Activated T-helper 2 cell treated with anti-CD3 and anti-CD28 coated beads, Interferon-gamma antibody, Interleukin-2, Interleukin-4, amounts not matched to agents 10 μg/mL and 5 μg/mL and 100 μg/mL, durations not matched to agents 14 hours and 24 hours and 36 hours (primary cell): ENCODE measurements at regions not wholly inside any gene's neighbourhood (a gene's known extent, or its start where the extent isn't known, plus 50 kb on each side); places are given as distances from the start of the nearest gene placed in this dataset.

Experiments used
- DNase-seq: peaks from one replicate; pipeline ENCODE4 v3.0.0; 2021; ENCODE audit warnings: low spot score
- H3K27ac Mint-ChIP-seq: one replicate; pipeline ENCODE4 v1.8.0; 2021; ENCODE audit warnings: mixed read lengths
- H3K27me3 Mint-ChIP-seq: one replicate; pipeline ENCODE4 v1.8.0; 2021; ENCODE audit warnings: low read depth, mixed read lengths
- H3K36me3 Mint-ChIP-seq: one replicate; pipeline ENCODE4 v1.8.0; 2021; ENCODE audit warnings: low read depth, mixed read lengths
- H3K4me1 Mint-ChIP-seq: one replicate; pipeline ENCODE4 v1.8.0; 2021; ENCODE audit warnings: low read depth, mixed read lengths
- H3K4me3 Mint-ChIP-seq: one replicate; pipeline ENCODE4 v1.8.0; 2021; ENCODE audit warnings: low read depth, mild to moderate bottlenecking, moderate library complexity, mixed read lengths
- H3K9me3 Mint-ChIP-seq: one replicate; pipeline ENCODE4 v1.8.0; 2021; ENCODE audit warnings: mixed read lengths
- intact Hi-C: fragments of 100-400 bp; cut with micrococcal nuclease; formaldehyde crosslinking; loops from one replicate; pipeline ENCODE4 v1.15.1; 2023

DNA sequence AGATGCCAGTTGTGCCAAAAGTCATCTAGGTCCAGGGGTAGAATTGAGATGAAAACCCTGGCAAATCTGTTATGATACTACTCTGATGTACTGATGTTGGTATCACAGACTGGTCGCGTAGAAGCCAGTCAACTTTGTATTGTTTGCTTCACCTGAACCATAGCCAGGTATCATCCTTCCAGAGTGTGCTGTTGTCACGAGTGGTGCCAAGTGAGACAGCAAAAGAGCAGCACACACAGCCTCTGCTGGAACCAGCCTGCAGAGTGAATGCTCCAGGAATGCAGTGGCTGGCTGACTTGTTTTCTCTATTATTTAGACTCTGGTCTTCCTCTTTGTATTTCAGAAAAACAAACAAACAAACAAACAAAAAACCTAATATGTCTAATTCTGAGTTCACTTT lies 209.5 kb upstream of the HEY2 start:
- H3K9me3 Mint-ChIP-seq, result no peaks in the 10 kb centered on the region
- no peak overlapping the region for H3K4me3 Mint-ChIP-seq
- no peak for DNase-seq
- H3K4me1 Mint-ChIP-seq, result no peaks in the 10 kb centered on the region
- no peaks in the 10 kb centered on the region for H3K36me3 Mint-ChIP-seq
- H3K27me3 Mint-ChIP-seq, result peaks cover 7% of the 10 kb centered on the region
- intact Hi-C loops, result no loop called here
- no peak overlapping the region for H3K27ac Mint-ChIP-seq

DNA sequence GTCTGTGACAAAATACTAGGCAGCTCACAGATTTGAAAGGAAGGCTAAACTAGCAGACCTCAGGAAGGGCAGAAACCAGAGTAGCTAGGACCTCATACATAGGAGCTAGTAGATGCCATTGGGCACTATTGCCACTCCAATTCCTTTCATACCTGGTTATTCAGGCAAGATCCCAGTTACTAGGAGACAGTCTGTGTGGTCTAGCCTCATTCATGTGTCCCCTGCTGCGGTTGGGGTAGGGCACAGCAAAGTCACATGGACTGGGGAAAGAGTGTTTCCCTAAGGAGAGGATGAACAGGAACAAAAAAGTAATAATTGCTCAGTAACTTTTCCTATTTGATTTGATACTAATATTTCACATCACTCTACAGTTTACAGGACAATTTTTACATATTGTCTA lies 204.6 kb upstream of the HEY2 start:
- intact Hi-C loops, result no loop called here
- Mint-ChIP-seq H3K4me3 (no peak overlapping the region), H3K9me3 (no peaks in the 10 kb centered on the region), H3K4me1 (no peaks in the 10 kb centered on the region), H3K27ac (no peak overlapping the region), H3K27me3 (no peaks in the 10 kb centered on the region), H3K36me3 (no peaks in the 10 kb centered on the region)
- DNase-seq, result no peak

DNA sequence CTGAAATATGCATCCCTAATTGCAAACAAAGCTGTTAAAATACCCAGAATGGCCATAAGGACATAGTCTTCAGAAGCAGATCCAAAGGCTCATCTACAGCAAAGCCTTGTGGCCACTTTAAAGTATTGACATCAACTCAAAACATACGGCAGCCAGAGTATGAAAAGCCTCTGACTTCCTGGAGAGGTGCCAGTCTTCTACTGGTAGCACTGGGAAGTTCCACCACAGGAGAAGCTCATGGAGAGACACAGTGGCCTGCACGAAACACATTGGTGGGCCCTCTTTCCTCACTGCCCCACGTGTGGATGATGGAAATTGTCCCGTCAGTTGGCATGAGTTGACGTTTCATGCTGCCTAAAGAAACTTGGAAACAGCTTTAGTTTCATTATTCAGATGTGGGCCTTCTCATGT lies 202.6 kb upstream of the HEY2 start:
- intact Hi-C loops, result no loop called here
- H3K27me3 Mint-ChIP-seq, result no peaks in the 10 kb centered on the region
- no peak for DNase-seq
- H3K4me3 Mint-ChIP-seq, result no peak overlapping the region
- no peaks in the 10 kb centered on the region for H3K4me1 Mint-ChIP-seq
- no peak overlapping the region for H3K27ac Mint-ChIP-seq
- H3K36me3 Mint-ChIP-seq, result no peaks in the 10 kb centered on the region
- no peaks in the 10 kb centered on the region for H3K9me3 Mint-ChIP-seq

DNA sequence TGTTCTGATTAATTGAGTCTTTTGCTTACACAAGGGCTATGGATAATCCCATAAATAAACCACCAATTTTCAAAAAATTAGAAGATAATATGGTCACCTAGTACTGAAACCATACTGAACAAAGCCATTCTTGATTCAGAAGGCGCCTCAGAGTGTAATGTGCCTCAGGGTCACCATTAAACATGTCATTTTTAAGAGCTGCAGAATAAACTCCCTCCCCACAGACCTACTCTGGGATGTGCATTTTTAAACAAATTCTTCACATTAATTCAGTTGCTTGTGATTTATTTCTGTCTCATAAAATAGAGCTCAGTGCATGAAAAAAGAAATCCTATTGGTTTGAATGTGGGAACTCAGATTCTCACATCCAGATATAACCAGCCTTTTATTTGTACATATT lies 202.1 kb upstream of the HEY2 start:
- intact Hi-C loops, result no loop called here
- no peaks in the 10 kb centered on the region for H3K4me1 Mint-ChIP-seq
- no peak overlapping the region for H3K27ac Mint-ChIP-seq
- no peaks in the 10 kb centered on the region for H3K27me3 Mint-ChIP-seq
- no peak for DNase-seq
- H3K9me3 Mint-ChIP-seq, result no peaks in the 10 kb centered on the region
- no peaks in the 10 kb centered on the region for H3K36me3 Mint-ChIP-seq
- H3K4me3 Mint-ChIP-seq, result no peak overlapping the region

DNA sequence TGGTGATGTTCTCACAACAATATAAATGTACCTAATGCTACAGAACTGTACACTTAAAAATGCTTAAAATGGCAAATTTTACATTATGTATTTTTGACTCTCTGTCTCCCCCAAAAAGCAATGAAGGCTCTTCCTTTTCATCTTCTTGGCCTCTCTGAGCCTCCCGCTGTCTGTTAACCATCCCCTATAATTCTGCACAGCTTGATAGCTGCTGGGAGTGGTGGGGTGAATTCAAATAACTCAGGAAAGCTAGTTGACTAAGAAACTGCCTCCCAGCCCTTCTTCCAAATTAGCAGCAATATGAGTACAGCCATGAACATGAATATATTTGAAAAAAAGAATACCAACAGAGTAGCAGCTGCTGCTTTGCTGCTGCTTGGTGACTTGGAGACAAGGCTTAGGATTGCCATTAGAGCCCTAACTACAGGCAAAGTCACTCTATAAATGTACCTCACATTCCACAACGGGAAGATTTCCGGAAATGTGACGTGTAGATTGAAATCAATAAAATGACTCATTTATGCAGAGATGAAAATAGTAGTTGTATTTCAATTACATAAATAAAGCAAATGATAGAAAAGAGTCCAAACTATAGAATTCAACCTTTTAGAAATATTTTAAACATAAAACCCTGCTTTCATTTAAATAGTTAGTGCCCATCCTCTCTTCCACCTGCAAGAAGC lies 200.1 kb upstream of the HEY2 start:
- Mint-ChIP-seq H3K36me3 (no peaks in the 10 kb centered on the region), H3K4me1 (no peaks in the 10 kb centered on the region), H3K27ac (no peak overlapping the region), H3K27me3 (no peaks in the 10 kb centered on the region), H3K4me3 (no peak overlapping the region), H3K9me3 (no peaks in the 10 kb centered on the region)
- no peak for DNase-seq
- intact Hi-C loops, result no loop called here

DNA sequence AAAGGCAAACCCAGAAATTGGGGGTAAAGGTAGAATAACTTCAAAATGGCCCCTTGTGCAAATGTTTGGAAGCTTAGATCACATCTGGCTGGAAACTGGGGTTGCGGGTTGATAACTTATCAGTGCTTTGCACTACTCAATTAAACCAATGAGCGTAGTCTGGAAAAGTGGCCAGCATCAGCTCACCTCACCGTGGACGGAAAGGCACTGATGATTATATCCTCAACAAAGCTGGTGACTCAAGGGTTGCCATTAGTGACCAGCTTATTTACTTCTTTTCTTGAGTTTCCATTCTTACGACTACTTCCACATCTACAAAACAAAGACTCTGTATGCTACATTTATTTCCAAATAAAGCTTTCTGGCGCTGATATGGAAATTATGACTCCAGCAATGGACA lies 198.5 kb upstream of the HEY2 start:
- no peak overlapping the region for H3K4me3 Mint-ChIP-seq
- H3K36me3 Mint-ChIP-seq, result no peaks in the 10 kb centered on the region
- no peaks in the 10 kb centered on the region for H3K9me3 Mint-ChIP-seq
- no peak overlapping the region for H3K27ac Mint-ChIP-seq
- H3K27me3 Mint-ChIP-seq, result no peaks in the 10 kb centered on the region
- intact Hi-C loops, result no loop called here
- no peaks in the 10 kb centered on the region for H3K4me1 Mint-ChIP-seq
- DNase-seq, result no peak

DNA sequence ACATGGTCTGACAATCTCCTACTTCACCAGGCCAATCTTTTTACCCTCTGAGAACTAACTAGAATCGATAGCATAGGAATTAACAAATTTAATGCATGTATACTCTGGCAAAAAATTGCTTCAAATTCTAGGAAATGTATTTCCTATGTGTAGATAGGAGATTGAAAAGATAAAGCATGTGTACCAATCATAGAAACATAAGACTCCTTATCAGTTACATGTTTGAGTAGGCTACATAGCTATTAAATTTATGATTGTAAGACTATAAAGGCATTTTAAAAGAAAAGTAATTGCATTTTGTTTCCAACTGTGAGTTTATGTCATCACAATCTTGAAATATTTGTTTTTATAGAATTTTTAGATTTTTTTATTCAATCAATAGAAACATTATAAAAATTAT lies 196.6 kb upstream of the HEY2 start:
- no peaks in the 10 kb centered on the region for H3K9me3 Mint-ChIP-seq
- no peaks in the 10 kb centered on the region for H3K36me3 Mint-ChIP-seq
- no peak overlapping the region for H3K27ac Mint-ChIP-seq
- no peak overlapping the region for H3K4me3 Mint-ChIP-seq
- intact Hi-C loops, result no loop called here
- no peaks in the 10 kb centered on the region for H3K4me1 Mint-ChIP-seq
- H3K27me3 Mint-ChIP-seq, result peaks cover 2% of the 10 kb centered on the region
- DNase-seq, result no peak

DNA sequence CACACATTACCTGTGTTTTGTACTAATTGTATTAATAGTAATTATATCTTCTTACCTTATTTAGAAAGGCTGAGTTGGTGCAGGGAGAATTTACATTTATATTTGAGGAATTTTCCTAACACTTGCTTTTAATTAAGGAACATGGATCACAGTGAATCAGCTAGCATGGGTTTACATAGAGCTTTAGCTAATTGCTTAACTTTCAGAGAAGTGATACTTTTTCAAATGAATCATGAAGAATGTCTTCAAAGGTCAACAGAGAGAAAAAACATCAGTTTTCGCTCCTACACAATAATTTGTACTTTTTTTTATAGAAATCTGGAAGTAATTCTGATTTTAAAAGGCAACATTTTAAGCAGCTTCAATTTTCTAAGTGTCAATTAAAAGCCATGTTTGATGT lies 195.0 kb upstream of the HEY2 start:
- Mint-ChIP-seq H3K4me3 (no peak overlapping the region), H3K4me1 (no peaks in the 10 kb centered on the region)
- intact Hi-C loops, result no loop called here

DNA sequence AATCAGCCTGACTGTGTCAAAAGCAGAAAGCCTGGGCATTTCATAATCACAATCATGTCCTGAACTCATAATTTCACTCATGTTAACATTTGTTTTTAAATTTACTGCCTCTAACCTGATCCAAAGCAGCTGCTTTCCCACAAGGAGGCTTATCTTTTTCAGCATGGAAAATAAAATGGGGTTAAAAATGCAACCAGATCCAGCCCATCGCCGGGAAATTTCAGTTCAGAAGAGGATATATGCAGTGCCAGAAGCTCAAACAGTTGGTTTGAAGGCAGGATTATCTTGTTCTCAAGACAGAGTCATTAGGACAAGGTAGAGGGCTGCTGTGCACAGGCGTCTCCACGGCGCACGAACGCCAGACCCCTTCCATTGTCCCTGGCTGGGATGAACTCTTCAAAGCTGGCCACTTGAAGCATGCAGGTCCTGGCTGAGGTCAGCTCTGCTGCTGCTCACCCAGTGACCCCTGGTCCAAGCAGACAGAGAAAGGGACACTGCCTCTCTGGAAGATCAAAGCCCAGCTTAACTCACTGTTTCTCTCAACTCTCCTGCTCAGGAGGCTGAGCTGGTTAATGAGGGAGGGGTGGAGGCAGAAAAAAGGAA lies 191.1 kb upstream of the HEY2 start:
- Mint-ChIP-seq H3K27me3 (peaks cover 2% of the 10 kb centered on the region), H3K36me3 (no peaks in the 10 kb centered on the region), H3K4me1 (no peaks in the 10 kb centered on the region), H3K9me3 (no peaks in the 10 kb centered on the region), H3K27ac (no peak overlapping the region), H3K4me3 (no peak overlapping the region)
- intact Hi-C loops, result no loop called here
- no peak for DNase-seq

More for the DNA sequence above, 195.0 kb upstream of the HEY2 start:
- peaks cover 2% of the 10 kb centered on the region for H3K27me3 Mint-ChIP-seq
- no peaks in the 10 kb centered on the region for H3K9me3 Mint-ChIP-seq
- no peaks in the 10 kb centered on the region for H3K36me3 Mint-ChIP-seq
- no peak for DNase-seq
- H3K27ac Mint-ChIP-seq, result no peak overlapping the region

DNA sequence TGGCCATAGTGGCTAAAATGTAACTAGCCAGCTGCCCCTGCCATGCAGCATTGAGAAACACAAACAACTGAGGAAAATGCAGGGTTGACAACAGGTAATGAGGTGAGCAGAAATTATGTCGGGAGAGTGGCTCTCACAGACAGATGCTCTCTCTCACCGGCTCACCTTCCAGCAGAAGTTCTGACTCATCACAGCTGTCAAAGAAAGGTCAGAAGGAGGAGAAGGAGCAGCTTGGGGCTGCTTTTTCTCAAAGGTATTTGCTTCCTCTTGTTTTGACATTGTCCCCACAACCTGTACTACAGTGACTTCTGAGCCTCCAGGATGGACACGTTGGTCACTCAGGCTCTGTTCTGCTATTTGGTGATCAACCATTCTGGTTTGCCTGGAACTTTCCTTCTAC lies 190.5 kb upstream of the HEY2 start:
- no peak overlapping the region for H3K4me3 Mint-ChIP-seq

DNA sequence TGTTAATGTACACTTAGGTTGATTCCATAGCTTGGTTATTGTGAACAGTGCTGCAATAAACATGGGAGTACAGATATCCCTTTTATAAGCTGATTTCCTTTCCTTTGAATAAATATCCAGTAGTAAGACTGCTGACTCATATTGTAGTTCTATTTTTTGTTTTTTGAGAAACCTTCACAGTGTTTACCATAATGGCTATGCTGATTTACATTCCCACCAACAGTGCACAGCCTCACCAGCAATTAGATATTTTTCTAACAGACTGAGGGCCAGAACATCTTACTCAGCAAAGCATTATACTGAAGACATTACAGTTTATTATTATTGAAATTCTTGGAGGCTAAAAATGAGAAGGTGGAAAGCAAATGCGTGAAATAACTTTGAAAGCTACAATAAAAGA lies 187.3 kb upstream of the HEY2 start:
- H3K4me1 Mint-ChIP-seq, result no peaks in the 10 kb centered on the region
- H3K27ac Mint-ChIP-seq, result no peak overlapping the region
- H3K36me3 Mint-ChIP-seq, result no peaks in the 10 kb centered on the region
- H3K4me3 Mint-ChIP-seq, result no peak overlapping the region
- intact Hi-C loops, result no loop called here
- no peak for DNase-seq
- no peaks in the 10 kb centered on the region for H3K27me3 Mint-ChIP-seq
- H3K9me3 Mint-ChIP-seq, result no peaks in the 10 kb centered on the region

More for the DNA sequence above, 190.5 kb upstream of the HEY2 start:
- no peak for DNase-seq
- H3K27me3 Mint-ChIP-seq, result peaks cover 2% of the 10 kb centered on the region
- no peaks in the 10 kb centered on the region for H3K9me3 Mint-ChIP-seq
- H3K36me3 Mint-ChIP-seq, result no peaks in the 10 kb centered on the region
- no peak overlapping the region for H3K27ac Mint-ChIP-seq
- H3K4me1 Mint-ChIP-seq, result no peaks in the 10 kb centered on the region
- intact Hi-C loops, result no loop called here

DNA sequence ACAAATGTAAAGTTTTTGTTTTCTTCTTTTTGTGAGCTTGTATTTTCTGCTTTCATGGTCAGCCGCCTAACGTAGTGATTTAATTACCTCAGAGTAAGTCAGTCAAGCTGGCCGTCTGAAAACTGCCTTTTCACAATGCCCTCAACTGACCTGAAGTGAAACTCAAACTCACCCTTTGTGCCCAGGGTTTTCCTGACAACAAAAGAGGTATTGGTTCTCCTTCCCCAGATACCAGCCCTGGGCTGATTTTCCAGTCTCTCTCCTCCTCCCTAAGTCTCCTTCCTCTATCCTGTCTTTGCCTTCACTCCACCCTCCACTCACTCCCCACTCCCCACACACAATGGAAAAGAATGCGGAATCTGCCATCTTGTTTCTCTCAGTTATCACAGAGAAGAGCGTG lies 184.5 kb upstream of the HEY2 start:
- no peaks in the 10 kb centered on the region for H3K9me3 Mint-ChIP-seq
- H3K36me3 Mint-ChIP-seq, result no peaks in the 10 kb centered on the region
- intact Hi-C loops, result no loop called here
- H3K4me3 Mint-ChIP-seq, result no peak overlapping the region
- DNase-seq, result no peak
- no peaks in the 10 kb centered on the region for H3K4me1 Mint-ChIP-seq
- H3K27me3 Mint-ChIP-seq, result no peaks in the 10 kb centered on the region
- H3K27ac Mint-ChIP-seq, result no peak overlapping the region

DNA sequence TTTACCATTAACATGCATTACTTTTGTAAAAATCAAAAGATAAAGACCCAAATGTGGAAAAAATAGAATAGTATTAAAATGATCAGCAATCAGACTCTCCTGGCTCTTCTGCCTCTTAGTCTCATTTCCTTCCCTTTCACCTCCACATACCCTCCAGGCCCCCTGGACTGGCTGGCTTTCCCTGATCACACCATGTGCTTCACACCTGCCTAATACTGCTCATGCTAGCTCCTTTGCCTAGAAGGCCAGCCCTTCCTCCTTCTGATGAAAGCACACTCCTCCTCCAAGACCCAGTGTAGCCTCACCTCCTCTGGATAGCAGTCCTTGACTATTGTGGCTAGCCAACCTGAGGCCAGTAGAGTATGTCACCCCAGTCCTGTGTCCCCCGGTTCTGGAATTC lies 182.0 kb upstream of the HEY2 start:
- Mint-ChIP-seq H3K27me3 (no peaks in the 10 kb centered on the region), H3K4me1 (no peaks in the 10 kb centered on the region), H3K9me3 (no peaks in the 10 kb centered on the region), H3K4me3 (no peak overlapping the region), H3K36me3 (no peaks in the 10 kb centered on the region), H3K27ac (no peak overlapping the region)
- intact Hi-C loops, result no loop called here
- no peak for DNase-seq

DNA sequence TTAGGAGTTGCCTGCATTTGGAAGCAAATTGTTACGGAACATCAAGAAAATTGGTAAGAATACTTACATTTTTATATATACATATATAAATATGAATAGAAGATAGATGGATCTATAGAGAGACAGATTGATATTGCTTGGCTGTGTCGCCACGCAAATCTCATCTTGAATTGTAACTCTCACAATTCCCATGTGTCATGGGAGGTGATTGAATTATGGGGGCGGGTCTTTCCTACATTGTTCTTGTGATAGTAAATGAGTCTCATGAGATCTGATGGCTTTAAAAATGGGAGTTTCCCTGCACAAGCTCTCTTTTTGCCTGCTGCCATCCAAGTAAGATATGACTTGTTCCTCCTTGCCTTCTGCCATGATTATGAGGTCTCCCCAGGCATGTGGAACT lies 180.8 kb upstream of the HEY2 start:
- intact Hi-C loops, result no loop called here
- H3K9me3 Mint-ChIP-seq, result no peaks in the 10 kb centered on the region
- H3K4me3 Mint-ChIP-seq, result no peak overlapping the region
- H3K27ac Mint-ChIP-seq, result no peak overlapping the region
- no peak for DNase-seq
- no peaks in the 10 kb centered on the region for H3K27me3 Mint-ChIP-seq
- no peaks in the 10 kb centered on the region for H3K4me1 Mint-ChIP-seq
- no peaks in the 10 kb centered on the region for H3K36me3 Mint-ChIP-seq
